ENCODE measurements at regions not wholly inside any gene's neighbourhood (a gene's known extent, or its start where the extent isn't known, plus 50 kb on each side); places are given as distances from the start of the nearest gene placed in this dataset.

GRCh38 chr4:60117726-60118323 is 1082.3 kb upstream of the ADGRL3 start:
- TF ChIP-seq CTCF (IDR thresholded peaks at IDR 0.05; ENCODE audit: insufficient read depth, low read depth, low read length) (no peak), EZH2 (IDR thresholded peaks at IDR 0.05; ENCODE audit: insufficient read depth, low read length) (no peak)

Data from astrocyte (in vitro differentiated cells and primary cell).